Breast epithelium (tissue), 3 donors: ENCODE measurements at regions not wholly inside any gene's neighbourhood (a gene's known extent, or its start where the extent isn't known, plus 50 kb on each side); places are given as distances from the start of the nearest gene placed in this dataset.

ENCODE experiments used
- POLR2A ChIP-seq: fragments of 450-650 bp; IDR thresholded peaks from one replicate; pipeline ENCODE4 v1.6.1; 2016; ENCODE audit warnings: antibody characterized with exemption, mild to moderate bottlenecking, moderate library complexity
- POLR2AphosphoS5 ChIP-seq, 3 donors: sonication (generic); formaldehyde crosslinking; IDR thresholded peaks; one replicate each; pipeline ENCODE4 v1.6.1; 2017; ENCODE audit warnings: antibody characterized with exemption in 3 of 3
- TF ChIP-seq, protein P1 (sequence below), 3 donors: fragments of 450-650 bp; IDR thresholded peaks; one replicate each; pipeline ENCODE4 v1.5.1; 2016 to 2017; ENCODE audit warnings: antibody characterized with exemption in 3 of 3, mild to moderate bottlenecking in 3 of 3, moderate library complexity in 3 of 3

DNA sequence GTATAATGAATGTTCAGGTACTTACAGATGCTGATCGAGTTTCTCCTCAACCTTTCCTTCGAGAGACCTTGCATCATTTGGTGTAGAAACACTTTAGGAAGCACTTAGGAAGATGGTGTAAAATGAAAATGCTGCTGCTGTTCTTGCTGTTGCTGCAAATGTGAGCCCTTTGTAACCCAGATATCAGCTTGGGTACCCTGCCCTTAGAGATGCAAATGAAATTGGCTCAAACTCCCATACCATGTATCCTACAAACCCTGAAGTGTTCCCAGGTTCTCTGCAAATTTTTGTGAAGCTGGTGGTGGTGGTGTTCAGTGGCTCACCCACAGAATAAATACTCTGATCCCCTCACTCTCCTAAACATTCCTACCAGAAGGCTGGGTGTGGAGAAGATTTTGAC lies 130.8 kb downstream of the SLC25A47 start:
- TF ChIP-seq, protein P1, sequence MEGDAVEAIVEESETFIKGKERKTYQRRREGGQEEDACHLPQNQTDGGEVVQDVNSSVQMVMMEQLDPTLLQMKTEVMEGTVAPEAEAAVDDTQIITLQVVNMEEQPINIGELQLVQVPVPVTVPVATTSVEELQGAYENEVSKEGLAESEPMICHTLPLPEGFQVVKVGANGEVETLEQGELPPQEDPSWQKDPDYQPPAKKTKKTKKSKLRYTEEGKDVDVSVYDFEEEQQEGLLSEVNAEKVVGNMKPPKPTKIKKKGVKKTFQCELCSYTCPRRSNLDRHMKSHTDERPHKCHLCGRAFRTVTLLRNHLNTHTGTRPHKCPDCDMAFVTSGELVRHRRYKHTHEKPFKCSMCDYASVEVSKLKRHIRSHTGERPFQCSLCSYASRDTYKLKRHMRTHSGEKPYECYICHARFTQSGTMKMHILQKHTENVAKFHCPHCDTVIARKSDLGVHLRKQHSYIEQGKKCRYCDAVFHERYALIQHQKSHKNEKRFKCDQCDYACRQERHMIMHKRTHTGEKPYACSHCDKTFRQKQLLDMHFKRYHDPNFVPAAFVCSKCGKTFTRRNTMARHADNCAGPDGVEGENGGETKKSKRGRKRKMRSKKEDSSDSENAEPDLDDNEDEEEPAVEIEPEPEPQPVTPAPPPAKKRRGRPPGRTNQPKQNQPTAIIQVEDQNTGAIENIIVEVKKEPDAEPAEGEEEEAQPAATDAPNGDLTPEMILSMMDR (IDR thresholded peaks at IDR 0.05) = no peak
- no peak for TF ChIP-seq POLR2A
- TF ChIP-seq POLR2AphosphoS5 (IDR thresholded peaks at IDR 0.05) = no peak
